HG02870 (cell line): ENCODE measurements at regions not wholly inside any gene's neighbourhood (a gene's known extent, or its start where the extent isn't known, plus 50 kb on each side); places are given as distances from the start of the nearest gene placed in this dataset.

Experiments used
- ATAC-seq: cut with Tn5 transposase; IDR thresholded peaks from one replicate; pipeline ENCODE4 v1.9.1; 2021; ENCODE audit warnings: mild to moderate bottlenecking, moderate library complexity; ENCODE audit not compliant: unreplicated experiment

GRCh38 chr5:42337607-42338006 lies 85.6 kb upstream of the GHR start:
- ATAC-seq, result no peak

- no peak for ATAC-seq
These were observed 85.1 kb upstream of the GHR start for GRCh38 chr5:42338136-42338535.

- ATAC-seq, result no peak
These were observed 74.1 kb upstream of the GHR start for GRCh38 chr5:42349163-42349562.

- ATAC-seq, result no peak
These were observed 71.3 kb upstream of the GHR start for GRCh38 chr5:42351956-42352355.

GRCh38 chr5:42360056-42360455 lies 63.2 kb upstream of the GHR start:
- no peak for ATAC-seq

- no peak for ATAC-seq
These were observed 62.5 kb upstream of the GHR start for GRCh38 chr5:42360616-42361314.

- ATAC-seq, result no peak
These were observed 61.9 kb upstream of the GHR start for GRCh38 chr5:42361315-42361688.

- no peak for ATAC-seq
These were observed 57.2 kb upstream of the GHR start for GRCh38 chr5:42366051-42366450.
